ENCODE measurements at regions not wholly inside any gene's neighbourhood (a gene's known extent, or its start where the extent isn't known, plus 50 kb on each side); places are given as distances from the start of the nearest gene placed in this dataset.
"Not testable (repeated sequence)": the region's sequence is repeated elsewhere in the genome, so short reads cannot be mapped to it uniquely, and the experiment has no call there.

DNA sequence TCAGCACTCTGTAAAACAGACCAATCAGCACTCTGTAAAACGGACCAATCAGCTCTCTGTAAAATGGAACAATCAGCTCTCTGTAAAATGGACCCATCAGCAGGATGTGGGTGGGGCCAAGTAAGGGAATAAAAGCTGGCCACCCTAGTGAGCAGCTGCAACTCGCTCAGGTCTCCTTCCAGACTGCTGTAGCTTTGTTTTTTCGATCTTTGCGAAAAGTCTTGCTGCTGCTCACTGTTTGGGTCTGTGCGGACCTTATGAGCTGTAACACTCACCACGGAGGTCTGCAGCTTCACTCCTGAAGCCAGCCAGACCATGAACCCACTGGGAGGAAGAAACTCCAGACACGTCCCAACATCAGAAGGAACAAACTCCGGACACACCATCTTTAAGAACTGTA is 414.9 kb upstream of the DIPK2B start:
- DNase-seq; intact Hi-C loops (cut with DNase I): not testable (repeated sequence)

DNA sequence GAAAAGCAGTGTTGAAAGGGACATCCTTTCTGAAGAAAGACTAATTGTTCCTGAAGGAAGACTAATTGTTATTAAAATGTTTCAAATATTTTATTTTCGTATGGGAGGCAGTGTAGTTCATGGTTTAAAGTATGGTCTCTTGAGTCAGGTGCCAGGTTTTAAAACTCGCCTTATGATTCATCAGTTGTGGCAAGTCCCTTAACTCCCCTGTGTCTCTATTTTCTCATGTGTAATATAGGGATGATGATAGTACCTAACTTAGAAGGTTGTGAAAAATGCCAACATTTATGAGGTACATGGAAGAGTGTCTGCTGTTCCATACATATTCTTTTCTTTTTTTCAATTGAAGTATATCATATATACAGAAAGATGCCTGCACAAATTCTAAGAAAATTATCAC is 414.2 kb upstream of the DIPK2B start:
- intact Hi-C loops (cut with DNase I) = no loop called here
- no peak for DNase-seq

DNA sequence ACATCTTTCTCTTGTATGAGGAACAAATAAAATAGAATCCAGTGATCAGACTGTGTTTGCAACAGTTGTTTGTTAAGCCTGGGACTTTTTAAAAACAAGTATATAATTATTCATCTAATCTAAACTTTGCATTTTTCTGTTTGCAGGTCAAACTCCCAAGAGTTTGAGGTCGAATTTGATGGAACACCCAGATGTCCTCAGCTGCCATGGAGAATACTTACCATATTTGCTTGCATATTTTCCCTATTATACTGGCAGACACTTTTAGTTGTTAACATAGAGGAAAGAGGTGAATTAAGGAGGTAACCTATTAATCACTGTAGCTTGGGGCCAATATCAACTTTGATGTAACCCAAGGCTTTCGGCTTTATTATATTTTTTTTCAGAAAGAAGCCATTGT is 401.5 kb upstream of the DIPK2B start:
- intact Hi-C loops (cut with DNase I) = no loop called here
- DNase-seq = no peak

DNA sequence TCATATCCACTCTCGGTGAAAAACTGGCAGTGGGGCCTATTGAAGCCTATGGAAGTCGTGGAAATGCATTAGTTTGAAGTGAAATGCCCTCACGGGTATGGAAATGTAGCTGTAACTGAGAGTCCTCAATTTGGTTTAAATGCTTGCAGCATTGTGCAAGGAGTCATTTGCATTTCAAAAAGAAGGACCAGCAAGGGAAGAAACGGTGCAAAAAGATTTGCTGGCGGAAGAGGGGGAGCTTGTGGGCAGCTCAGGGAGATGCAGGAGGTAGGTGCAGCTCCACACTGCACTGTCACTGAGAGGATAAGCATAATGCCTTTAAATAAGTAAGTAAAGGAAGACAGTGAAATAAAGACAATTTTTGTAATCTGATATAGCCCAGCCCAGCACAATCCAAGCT is 400.4 kb upstream of the DIPK2B start:
- intact Hi-C loops (cut with DNase I) = no loop called here

DNA sequence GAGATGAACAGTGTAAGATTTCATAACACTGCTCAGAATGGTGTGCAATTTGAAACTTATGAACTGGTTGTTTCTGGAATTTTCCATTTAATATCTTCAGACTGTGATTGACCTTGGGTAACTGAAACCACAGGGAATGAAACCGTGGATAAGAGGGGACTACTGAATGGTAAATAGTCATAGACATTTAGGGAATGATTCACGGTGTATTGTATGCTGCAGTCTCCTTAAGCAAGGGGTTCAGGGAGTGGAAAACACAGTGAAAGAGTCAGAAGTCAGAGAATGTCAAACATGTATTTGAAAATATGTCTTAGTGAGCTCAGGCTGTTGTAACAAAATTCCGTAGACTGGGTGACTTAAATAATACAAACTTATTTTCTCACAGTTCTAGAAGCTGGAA is 398.2 kb upstream of the DIPK2B start:
- intact Hi-C loops (cut with DNase I) = no loop called here
- DNase-seq = no peak

More for the DNA sequence above, 400.4 kb upstream of the DIPK2B start:
- no peak for DNase-seq

DNA sequence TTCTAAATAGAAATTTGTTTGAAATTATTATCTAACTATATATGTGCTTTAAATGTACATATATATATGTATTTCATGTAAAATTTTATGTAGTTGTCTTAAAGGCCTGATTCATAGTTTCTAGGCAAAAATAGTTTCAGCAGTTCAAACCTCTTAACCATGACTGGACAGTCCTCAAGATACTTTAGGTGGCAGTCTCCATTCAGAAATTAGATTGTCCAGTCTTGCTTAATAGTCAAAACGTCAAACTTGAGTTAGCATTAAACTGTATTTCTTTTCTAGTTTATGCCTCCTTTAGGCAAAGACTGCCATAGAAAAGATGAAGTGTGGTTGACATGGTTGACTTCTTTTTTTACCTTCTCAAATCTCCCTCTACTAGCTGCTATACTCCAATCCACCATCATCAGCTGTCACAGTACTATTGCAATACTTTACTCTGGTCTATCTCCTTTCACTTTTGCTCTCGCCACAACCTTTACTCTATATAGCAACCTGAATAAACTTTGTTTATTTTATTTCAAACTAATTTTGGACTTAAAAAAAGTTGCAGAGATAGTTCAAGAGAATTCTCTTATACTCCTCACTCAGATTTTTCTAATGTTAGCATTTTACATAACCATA is 395.6 kb upstream of the DIPK2B start:
- intact Hi-C loops (cut with DNase I) = no loop called here
- DNase-seq = no peak

DNA sequence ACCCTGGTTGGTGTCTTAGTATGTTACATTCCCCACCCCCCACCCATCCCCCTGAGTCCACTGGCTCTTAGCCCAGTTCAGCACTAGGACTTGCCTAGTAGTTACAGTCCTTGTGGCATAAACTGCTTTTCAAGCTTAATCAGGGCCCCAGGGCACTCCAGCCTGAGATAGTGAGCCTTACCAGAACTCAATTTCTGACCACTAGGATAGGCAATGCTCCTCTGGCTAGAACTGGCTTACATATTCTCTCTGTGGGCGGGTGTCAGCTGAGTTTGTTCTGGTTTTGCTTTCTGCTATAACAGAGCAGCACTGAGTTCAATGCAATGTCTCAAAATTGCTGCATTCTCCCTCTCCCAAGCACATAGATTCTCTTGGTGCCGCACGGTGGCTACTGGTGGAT is 391.4 kb upstream of the DIPK2B start:
- intact Hi-C loops (cut with DNase I) = no loop called here
- no peak for DNase-seq

DNA sequence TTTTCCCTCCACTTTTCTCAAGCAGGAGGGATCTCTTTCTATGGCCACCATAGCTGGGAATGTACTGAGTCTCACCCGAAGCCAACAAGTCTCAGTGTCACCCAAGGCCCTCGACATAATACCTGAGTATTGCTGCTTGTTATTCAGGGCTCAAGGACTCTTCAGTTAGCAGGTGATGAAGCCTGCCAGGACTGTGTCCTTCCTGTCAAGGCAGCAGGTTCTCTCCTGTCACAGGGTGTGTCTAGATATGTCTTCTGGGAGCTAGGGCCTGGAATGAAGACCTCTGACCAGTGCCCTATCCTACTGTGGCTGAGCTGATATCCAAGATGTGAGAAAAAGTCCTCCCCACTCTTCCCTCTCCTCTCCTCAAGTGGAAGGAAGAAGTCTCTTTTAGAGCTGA is 391.0 kb upstream of the DIPK2B start:
- DNase-seq = no peak
- intact Hi-C loops (cut with DNase I) = no loop called here

DNA sequence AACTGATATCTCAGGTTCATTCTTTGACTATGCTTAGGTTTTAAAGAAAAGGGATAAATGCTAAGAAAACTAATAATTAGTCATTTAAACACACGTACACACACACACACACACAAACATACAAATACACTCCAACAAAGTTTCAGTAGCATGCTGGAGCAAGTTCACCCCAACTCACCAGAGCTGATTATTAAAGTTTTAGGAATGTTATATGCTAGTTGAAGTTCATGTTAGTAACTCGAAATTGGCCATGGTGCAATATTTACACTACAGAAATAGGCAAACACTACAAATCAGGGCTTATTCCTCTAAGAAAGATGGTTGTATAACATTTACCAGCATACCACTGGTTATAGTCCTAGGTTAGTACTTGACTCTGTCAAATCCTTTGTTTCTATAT is 384.0 kb upstream of the DIPK2B start:
- intact Hi-C loops (cut with DNase I) = no loop called here
- no peak for DNase-seq

DNA sequence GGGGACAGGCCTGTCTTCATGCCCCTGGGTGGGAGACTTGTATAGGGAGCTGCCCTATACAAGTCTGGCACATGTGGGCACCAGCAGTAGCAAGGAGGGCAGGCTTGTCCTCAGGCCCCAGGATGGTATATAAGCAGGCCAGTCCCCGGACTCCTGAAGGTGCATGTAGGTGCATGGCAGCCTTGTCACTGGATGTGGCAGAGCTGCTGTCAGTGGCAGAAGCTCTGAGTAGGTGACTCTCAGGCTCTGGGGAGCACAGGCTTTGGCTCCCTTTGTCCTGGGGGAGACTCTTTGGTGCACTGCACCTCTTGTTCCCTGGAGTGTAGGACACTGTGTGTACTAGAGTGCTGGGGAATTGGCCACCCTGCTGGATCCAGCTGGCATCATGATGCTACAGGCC is 376.7 kb upstream of the DIPK2B start:
- intact Hi-C loops (cut with DNase I) = no loop called here
- no peak for DNase-seq

DNA sequence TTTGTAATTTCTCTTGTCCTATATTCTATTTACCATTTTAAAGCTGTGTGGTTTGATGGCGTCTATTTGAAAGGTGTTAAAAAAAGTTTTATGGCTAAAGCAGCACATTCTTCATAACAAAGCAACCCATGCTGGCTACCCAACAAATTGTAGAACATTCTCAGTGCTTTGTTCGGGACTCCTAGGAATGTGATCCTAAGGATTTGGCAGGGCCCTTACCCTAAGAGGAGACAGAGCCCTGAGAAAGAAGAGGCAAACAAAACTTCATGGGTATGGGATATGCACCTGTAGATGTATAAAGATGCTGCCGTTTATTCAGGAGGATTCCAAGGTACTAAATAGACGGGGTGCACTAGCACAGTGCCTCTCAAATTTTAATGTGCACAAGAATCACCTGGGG is 370.8 kb upstream of the DIPK2B start:
- intact Hi-C loops (cut with DNase I) = no loop called here
- no peak for DNase-seq

DNA sequence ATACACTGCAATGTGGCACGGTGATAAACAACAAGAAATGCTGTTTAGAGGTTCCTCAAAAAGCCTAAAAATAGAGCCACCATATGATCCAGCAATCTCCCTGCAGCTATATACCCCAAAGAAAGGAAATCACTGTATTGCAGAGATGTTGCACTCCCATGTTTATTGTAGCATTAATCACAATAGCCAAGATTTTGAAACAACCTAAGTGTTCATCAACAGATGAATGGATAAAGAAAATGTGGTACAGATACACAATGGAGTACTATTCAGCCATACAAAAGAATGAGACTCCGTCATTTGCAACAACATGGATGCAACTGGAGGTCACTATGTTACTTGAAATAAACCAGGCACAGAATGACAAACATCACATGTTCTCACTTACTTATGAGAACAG is 365.8 kb upstream of the DIPK2B start:
- no peak for DNase-seq
- intact Hi-C loops (cut with DNase I) = no loop called here

DNA sequence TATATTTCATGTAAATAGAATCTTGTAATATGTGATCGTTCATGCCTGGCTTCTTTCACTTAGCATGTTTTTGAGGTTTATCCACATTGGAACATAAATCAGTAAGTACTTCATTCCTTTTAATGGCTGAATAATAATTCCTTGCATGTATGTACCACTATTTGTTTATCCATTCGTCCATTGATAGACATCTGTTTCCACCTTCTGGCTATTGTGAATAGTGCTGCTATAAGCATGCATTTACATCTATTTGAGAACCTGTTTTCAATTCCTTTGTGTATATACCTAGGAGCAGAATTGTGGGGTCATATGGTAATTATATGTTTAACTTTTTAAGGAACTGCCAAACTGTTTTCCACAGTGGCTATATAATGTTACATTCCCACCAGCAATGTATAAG is 356.7 kb upstream of the DIPK2B start:
- intact Hi-C loops (cut with DNase I) = no loop called here
- DNase-seq = no peak

DNA sequence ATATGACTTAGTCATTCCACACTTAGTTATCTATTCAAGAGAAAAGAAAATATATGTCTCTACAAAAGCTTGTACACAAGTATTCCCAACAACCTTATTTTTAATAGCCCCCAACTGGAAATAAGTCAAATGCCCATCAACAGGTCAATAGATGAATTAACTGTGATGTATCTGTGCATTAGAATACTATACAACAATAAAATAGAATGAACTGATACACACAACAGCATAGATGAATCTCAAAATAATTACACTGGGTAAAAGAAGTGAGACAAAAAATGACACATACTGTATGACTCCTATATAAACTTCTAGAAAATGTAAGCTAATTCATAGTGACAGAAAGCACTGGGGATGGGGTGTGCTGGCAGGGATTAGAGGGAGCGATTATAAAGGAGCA is 354.1 kb upstream of the DIPK2B start:
- intact Hi-C loops (cut with DNase I) = no loop called here
- no peak for DNase-seq

DNA sequence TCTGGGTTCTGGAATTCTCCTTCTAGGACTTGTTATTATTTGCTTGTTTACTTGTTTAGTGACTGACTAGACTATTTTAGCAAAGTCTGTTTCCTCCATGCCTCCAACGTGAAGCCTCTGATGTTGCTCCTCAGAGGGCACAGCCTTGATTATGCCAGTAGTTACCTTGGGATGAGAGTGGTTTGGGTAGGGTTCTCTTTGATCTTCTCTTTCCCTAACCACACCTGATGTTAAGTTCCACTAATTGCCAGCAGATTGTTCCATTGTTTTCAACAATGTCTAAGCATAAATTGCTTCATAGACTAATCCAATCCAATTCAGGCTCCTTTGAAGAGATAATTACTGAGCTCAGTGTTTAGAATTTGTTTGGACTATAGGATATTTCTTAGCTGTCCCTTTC is 352.7 kb upstream of the DIPK2B start:
- no peak for DNase-seq
- intact Hi-C loops (cut with DNase I) = no loop called here

DNA sequence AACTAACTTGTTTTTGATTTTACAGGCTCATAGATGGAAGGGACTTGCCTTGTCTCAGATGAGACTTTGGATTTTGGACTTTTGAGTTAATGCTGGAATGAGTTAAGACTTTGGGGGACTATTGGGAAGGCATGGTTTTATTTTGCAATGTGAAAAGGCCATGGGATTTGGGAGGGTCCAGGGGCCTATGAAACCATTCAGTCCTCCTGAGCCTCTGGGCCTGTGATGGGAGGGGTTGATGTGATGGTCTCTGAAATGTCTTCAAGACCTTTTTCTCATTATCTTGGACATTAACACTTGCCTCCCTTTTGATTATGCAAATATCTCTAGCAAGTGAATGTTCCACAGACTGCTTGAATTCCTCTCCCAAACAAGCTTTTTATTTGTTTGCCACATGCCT is 346.0 kb upstream of the DIPK2B start:
- intact Hi-C loops (cut with DNase I); DNase-seq: not testable (repeated sequence)

DNA sequence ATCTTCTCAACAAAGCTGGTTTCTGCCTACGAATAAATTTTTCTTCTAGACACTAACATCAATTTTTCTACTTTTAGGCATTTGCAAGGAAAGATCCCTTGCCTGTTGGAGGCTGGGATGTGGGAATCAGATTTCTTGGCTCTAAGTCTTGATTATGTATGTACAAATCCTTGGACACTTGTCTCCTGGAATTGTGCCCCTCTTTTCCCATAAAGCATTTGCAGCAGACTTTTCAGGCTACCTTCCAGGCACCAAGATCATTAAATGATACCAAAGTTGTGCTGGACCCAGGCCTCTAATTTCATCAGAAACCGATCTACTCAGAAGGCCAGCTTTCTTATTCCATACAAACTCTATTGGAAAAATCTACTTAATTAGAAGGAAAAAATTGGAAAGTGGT is 339.5 kb upstream of the DIPK2B start:
- intact Hi-C loops (cut with DNase I) = no loop called here

DNA sequence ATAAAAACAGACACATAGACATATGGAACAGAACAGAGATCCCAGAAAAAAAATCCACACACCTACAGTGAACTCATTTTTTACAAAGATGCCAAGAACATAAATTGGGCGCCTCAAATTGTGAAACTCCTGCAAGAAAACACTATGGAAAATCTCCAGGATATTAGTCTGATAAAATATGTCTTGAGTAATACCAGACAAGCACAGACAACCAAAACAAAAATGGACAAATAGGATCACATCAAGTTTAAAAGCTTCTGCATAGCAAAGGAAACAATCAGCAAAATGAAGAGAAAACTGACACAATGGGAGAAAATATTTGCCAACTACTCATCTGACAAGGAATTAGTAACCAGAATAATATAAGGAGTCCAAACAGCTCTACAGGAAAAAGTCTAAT is 337.3 kb upstream of the DIPK2B start:
- DNase-seq = no peak
- intact Hi-C loops (cut with DNase I) = no loop called here

More for the DNA sequence above, 339.5 kb upstream of the DIPK2B start:
- peak in 3 of 42 donors; percentile 2 to 41 (median 34) for DNase-seq

DNA sequence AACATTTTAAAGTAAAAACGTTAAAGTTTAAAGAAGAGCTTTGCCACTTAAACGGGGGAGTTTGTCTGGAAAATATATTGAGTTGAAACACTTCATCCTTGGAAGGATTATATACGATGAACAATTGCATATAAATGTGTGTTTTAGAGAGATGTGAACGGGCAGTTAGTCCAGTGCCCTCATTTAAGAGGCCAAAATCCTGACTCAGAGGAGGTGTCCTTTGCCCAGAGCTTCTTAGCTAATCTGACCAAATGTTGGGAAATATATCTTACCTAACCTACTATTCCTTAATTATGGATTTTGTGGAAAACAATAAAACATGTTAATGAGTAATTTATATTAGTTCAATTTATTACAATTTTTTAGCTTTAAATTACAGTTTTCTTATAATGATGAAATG is 327.2 kb upstream of the DIPK2B start:
- intact Hi-C loops (cut with DNase I) = no loop called here
- DNase-seq = no peak

DNA sequence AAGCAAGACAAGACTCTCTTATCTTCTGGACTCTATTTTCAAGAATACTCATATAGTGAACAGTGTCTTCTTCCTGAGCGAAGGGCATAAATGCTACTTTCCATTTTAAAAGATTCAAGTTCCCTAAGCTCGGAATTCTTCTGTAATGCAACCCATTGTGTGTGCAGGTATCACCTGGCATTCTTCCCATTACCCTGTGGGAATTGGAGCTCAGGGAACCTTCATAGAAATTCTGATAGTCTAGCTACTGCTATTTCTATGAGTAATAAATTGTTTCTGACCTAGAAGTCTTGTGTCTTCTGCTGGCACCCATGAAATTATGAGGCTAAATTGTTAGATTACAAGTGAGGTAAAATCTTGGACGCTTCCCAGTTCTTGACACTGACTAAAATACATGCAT is 324.1 kb upstream of the DIPK2B start:
- DNase-seq = no peak
- intact Hi-C loops (cut with DNase I) = no loop called here

DNA sequence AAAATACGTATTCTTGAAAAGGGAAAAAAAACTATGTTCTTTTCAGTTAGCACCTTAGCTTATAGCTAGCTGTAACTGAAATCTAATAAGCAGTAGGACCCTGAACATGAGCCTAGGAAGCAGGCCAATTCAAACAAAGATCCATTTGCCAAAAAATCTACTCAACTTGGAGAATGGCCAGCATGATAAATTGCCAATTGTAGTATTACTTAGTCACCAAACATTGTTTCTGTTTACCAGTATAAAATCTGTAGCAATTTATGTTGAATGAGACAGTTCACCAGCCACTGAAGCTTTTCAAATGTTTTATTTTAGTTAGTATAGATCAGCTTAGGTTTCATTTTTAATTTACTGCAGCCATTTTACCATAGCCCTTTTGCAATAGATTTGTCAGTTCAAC is 323.6 kb upstream of the DIPK2B start:
- no peak for DNase-seq
- intact Hi-C loops (cut with DNase I) = no loop called here

DNA sequence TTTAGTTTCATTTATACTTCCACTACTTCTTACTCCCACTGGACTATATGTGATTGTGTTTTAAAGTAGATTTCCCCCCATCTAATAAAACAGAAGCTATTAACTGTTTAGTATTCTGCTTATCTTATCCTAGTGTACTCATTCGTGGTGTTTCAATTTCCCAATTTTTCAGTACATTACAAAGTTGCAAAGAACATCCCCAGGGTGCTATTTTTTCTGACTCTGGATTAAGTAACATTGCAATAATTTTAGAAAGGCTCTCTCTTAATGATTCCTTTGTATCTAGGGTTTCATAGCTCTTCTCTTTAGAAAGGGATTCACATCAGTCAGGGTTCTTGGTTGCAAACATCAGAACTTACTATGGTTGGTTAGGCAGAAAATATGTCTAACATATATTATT is 317.9 kb upstream of the DIPK2B start:
- DNase-seq = no peak
- intact Hi-C loops (cut with DNase I) = loop anchor here (10.0 kb wide), 1 partner anchor 886 kb away; no protein-coding TSS in a partner anchor

Data from head of caudate nucleus (tissue), 42 donors.